SK-N-MC (cell line): ENCODE measurements at regions not wholly inside any gene's neighbourhood (a gene's known extent, or its start where the extent isn't known, plus 50 kb on each side); places are given as distances from the start of the nearest gene placed in this dataset.

Experiments
- EZH2 ChIP-seq: fragments of 200-600 bp; sonication (generic); IDR thresholded peaks from one replicate; pipeline ENCODE4 v1.6.1; 2017; ENCODE audit warnings: antibody characterized with exemption
- FOXP2 ChIP-seq: optimal IDR thresholded peaks from 2 replicates; pipeline ENCODE3; 2011; ENCODE audit warnings: mild to moderate bottlenecking, moderate library complexity; ENCODE audit not compliant: insufficient read depth; ENCODE audit errors: extremely low read length, control extremely low read depth
- POLR2AphosphoS5 ChIP-seq: IDR thresholded peaks from 2 replicates; pipeline ENCODE4 v1.6.1; 2012; ENCODE audit warnings: mild to moderate bottlenecking, low read depth, low read length, borderline replicate concordance

- TF ChIP-seq EZH2 (no peak), FOXP2 (no peak), POLR2AphosphoS5 (no peak)
Measured at GRCh38 chr1:88351960-88352359, 332.1 kb upstream of the PKN2 start.
